Astrocyte of the hippocampus (primary cell): ENCODE measurements at regions not wholly inside any gene's neighbourhood (a gene's known extent, or its start where the extent isn't known, plus 50 kb on each side); places are given as distances from the start of the nearest gene placed in this dataset.
"Not testable (repeated sequence)": the region's sequence is repeated elsewhere in the genome, so short reads cannot be mapped to it uniquely, and the experiment has no call there.

Source experiments
- DNase-seq: peaks from one replicate; pipeline ENCODE4 v3.0.0; 2011; ENCODE audit warnings: low read depth, low spot score

GRCh38 chr17:22496450-22496849, 804.1 kb downstream of the KCNJ18 start:
- DNase-seq: no peak

DNA sequence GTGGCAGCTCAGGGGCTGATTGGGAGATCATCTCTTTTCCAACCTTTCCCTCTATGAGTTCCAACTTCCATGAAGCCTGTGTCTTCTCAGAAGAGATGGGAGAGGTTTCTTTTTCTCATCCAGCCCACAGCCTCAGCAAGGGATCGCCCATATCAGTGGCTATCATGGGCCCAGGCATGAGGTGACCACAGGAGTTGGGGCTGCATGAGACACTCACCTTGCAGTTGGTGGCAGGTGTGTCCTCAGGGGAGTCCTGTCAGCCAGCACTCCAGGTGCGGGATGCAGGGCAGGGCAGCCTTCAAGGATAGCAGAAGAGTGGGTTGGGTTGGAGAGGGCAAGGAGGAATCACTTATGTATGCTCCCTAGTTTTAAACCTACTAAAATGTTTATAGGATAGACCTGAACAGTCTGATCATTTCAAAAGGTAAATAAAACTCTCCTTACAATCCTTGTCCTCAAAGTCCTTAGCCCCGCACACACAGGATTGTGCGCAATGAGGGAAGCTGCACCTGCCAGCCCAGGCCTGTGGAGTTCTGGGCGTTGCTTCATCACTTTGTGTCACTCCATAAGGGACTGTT, 811.1 kb downstream of the KCNJ18 start:
- no peak for DNase-seq

GRCh38 chr17:22505660-22506059, 813.3 kb downstream of the KCNJ18 start:
- no peak for DNase-seq

DNA sequence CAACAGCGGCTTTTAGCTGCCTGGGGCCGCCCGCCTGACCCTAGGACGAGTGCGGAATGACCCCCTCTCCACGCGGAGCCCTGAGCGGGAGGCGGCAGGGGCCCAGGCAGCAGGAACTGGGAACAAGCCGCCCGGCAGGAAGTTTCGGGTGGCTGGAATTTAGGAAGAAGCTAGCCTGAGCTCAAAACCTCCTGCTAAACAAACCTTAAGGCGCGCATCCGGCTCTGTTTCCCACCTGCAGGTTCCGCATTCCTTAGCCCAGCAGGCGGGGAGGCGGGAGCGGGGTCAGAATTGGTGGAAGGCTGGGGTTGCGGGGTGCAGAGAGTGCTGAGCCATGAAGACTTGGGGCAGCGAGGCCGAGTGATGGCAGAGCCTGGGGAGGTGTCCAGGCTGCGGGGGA, 813.9 kb downstream of the KCNJ18 start:
- no peak for DNase-seq

DNA sequence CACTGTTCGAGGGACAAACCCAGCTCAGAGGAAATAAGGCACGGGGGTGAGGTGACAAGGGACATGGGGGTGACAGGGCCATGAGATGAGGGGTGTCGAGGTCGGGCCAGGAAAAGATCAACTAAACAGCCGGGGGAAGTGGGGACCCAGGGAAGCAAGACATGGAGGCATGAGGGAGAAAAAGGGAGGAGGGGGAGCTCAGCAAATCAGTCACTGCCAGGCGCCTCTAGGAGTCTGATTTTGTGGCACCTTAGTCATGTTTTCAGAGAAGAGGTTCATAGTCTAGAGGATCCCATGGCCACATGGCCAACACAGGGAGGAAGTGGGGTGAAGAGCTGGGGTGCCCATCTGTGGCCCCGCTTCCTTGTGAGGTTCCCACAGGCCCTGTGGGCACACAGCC, 814.5 kb downstream of the KCNJ18 start:
- DNase-seq: no peak

- no peak for DNase-seq
Measured at GRCh38 chr17:22507823-22508222, 815.5 kb downstream of the KCNJ18 start.

DNA sequence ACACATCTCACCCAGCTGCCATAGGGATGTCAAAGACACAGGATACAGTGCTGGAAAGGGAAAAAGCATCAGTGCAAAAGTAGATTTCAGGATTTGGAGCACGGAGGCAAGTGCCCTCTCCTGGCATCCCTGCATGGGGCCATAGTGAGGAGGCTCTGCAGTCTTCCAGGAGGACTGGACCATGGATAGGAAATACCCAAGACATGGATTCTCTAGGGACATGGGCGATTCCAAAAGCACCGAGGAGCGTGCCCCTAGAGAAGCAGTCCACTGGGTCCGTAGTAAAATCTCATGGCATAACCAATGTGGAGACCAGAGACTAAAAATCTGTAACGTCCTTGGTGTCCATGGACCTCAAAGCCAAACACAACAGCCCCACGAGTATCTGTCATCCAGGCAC, 818.2 kb downstream of the KCNJ18 start:
- DNase-seq: no peak

- no peak for DNase-seq
Measured at GRCh38 chr17:22511431-22511830, 819.1 kb downstream of the KCNJ18 start.

DNA sequence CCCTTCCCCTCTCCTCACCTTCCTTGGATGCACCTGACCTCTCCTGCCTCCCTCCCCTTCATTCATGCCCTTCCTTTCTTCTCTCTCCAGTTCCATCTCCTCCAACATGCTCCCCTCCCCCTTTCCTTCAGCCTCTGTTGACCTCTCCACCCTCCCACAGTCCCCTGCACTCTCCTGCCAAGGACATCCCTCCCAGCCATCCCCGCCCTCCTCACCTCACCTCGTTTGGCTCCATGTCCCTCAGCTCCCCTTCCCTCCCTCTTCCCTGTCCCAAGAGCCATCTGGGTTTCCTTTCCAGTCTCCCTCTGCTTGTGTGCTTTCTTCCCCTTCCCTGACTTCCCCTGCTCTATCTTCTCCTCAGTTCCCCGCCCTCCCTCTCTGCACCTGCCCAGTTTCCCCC, 819.7 kb downstream of the KCNJ18 start:
- no peak for DNase-seq

GRCh38 chr17:22512506-22512905, 820.2 kb downstream of the KCNJ18 start:
- no peak for DNase-seq

GRCh38 chr17:22512997-22513538, 820.7 kb downstream of the KCNJ18 start:
- DNase-seq: no peak

GRCh38 chr17:22514315-22514714, 822.0 kb downstream of the KCNJ18 start:
- DNase-seq: no peak

GRCh38 chr17:22514767-22515320, 822.5 kb downstream of the KCNJ18 start:
- no peak for DNase-seq

DNA sequence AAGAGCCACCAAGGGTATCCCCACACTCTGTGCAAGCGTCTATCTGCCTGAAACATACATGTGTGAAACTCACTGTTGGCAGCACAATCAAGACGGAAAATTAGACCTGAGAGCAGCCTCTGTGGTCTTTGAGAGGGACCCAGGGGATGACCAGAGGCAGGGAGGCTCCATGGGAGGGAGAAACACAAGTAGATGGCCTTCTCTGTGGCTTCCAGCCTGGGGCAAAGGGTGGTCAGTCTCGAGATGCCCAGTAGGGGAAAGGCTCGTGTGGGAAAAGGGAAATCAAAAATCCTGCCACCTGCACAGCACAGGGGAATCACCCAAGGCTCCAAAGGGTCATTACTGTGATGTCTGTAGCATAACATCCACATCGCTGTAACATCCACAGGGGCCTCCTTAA, 823.3 kb downstream of the KCNJ18 start:
- no peak for DNase-seq

DNA sequence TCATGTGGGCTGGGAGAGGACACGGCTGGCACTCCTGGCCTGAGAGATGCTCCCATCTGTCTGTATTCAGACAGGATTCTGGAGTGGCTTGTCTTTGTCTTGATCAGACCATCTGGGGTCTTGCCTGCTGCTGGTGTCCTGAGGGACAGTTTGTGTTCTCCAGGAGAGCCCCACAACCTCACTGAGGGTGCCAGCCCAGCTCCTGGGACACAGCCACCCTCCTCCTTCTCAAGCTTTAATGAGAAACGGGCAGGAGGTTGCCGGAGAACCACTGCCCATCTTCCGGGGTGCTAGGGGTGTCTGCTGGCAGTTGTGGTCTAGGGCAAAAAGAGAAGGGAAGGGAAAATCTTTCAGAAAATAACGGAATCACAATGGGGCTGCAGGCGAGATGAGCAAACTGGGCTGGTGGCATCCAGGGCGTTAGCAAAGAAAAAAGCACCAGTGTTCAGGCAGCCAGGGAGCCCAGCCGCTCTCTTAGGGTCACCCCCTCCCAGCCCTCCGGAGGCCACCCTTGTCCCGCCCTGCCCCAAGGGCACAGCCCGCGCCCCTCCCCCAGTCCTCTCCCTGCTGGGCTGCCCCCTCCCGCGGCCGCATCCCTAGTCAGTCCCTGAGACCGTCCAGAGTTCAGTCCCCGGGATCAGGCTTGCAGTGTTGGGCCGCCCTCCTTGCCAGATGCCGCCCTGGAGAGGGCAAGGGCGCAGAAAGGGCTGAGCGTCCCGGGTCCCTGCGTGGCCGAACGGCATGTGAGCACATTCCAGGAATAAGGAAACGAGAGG, 824.7 kb downstream of the KCNJ18 start:
- no peak for DNase-seq

DNA sequence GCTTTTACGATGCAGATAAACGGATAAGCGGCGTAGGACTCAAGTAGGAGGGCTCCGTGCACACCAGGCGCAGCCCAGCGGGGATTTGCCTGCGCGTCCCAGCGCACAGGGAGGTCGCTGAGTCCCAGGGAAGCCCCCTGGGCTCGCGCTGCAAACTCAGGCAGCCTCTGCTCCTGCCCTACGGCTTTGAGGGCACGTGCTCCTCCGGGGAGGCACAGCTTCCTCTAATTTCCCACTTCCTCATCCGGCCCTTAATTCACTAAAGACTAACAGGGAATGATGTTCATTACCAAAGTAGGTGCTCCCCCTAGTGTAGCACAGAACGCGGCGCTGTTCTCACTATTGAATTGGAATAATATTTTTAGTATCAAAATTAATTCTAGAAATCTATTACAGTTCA, 825.4 kb downstream of the KCNJ18 start:
- no peak for DNase-seq

- DNase-seq: no peak
Measured at GRCh38 chr17:22518185-22518584, 825.9 kb downstream of the KCNJ18 start.

- not testable (repeated sequence) for DNase-seq
Measured at GRCh38 chr17:22548873-22549272, 856.5 kb downstream of the KCNJ18 start.

DNA sequence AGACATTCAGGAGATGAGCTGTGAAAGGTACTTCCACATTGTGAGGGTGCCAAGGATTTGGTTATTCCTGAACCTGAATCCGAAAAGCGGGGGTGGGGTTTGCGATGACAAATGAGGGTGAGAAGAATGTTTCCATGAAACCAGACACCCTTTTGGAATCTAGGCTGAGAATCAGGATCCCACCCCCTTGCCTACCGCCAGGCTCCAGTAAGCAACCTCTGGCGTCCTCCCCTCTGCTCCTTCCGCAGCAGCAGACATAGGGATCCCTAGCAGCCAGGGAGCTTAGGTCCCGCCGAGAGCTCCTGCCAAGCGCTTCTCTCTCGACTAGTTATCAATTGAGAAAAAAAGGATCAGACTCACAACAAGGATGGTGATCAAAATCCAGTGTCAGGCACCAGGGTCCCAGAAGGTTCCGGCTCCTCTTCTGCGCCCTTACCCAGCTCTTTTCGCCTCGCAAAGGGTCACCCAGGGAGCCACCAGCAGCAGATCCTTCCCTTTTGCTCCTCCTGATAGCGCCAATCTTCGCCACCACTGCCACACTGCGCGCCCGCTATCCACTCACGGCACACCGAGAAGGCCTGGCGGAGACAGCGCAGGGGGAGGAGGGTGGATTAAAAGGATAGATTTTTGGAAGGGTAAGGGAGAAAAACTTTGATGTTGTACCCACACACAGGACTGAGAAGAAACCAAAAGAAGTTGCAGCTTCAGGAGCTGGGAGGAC, 859.5 kb downstream of the KCNJ18 start:
- DNase-seq: not testable (repeated sequence)

DNA sequence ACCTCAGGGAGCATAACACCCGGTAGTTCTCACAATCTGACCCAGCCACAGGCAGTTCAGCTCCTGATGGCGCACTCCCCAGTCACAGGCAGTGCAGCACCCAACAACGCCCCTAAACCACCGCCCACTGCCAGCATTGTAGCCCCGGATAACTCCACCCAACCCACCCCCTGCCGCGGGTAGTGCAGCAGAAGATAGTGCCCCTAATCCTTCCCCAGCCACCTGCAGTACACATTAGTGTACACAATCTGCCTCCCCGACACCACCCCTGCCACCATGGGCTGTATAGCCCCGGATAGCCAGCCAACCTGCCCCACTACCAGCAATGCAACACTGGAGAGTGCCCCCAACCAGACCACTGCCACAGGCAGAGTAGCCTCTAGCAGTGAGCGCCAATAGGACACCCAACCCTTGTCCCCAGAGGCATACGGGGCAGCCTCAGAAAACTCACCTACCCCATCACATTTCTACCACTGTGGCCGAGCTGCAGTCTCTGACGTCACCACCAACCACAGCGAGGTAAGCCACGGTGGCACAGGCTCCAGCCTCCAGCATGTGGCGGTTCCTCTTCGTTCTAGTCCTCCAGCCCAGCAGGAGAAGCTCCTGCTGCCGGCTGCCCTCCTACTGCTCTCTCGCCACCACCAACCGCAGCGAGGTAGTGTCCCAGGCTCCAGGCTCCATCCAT, 877.3 kb downstream of the KCNJ18 start:
- DNase-seq: no peak

DNA sequence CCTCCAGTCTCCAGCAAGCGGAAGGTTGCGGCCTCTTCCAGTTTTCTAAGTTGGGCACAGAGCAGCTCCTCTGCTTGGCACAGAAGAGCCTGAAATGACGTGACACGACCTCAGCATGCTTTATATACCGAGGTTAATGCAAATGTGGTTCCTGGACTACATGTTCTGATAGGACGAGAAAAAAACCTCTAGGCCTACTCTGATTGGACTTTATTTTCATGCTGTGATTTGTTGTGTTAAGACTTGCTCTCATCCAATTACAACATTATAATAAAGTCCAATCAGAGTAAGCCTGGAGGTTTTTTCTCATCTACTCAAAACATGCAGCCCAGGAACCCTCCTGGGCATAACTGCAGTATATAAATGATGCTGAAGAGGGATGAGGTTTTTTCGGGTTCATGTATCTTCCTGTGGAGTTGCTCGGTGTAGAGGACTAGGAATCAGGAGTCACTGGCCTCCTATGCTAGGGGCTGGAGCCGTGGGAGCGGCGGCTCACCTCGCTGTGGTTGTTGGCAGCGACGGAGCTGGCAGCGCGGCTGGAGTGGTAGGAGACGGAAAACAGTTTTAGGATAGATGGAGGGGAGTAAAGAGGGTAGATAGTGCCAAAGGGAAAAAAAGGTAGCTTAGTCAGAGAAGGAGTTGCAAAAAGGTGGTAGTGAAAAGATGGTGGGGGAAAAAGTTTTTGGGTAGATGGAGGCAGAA, 878.0 kb downstream of the KCNJ18 start:
- DNase-seq: no peak
